ENCODE measurements at regions not wholly inside any gene's neighbourhood (a gene's known extent, or its start where the extent isn't known, plus 50 kb on each side); places are given as distances from the start of the nearest gene placed in this dataset.
A peak's percentile ranks its signal among the peaks of the same experiment; 100 is the strongest.
"Not testable (repeated sequence)": the region's sequence is repeated elsewhere in the genome, so short reads cannot be mapped to it uniquely, and the experiment has no call there.

GRCh38 chr10:133011882-133012281 is 69.5 kb upstream of the CFAP46 start:
- Histone ChIP-seq H3K79me2 (ENCODE audit: insufficient read depth, low read length) (peaks cover 7% of the 10 kb centered on the region), H3K9ac (ENCODE audit: insufficient read depth, low read length, poor library complexity, severe bottlenecking) (no peak overlapping the region), H3K4me1 (ENCODE audit: control insufficient read depth in 1 of 2, insufficient read depth in 2 of 2, low read length in 2 of 2) (peaks cover 57 to 74% of the 10 kb centered on the region in 2 donors), H3K27ac (ENCODE audit: low read depth in 1 of 2, low read length in 2 of 2) (peak overlapping the region; percentile 22 to 97), H3K9me3 (replicated peaks in 1 of 2; ENCODE audit: control insufficient read depth in 1 of 2, insufficient read depth in 1 of 2, low read length in 2 of 2) (peaks cover 0 to 5% of the 10 kb centered on the region in 2 donors), H4K20me1 (ENCODE audit: insufficient read depth, low read length) (no peaks in the 10 kb centered on the region), H3K27me3 (ENCODE audit: control insufficient read depth in 2 of 2, insufficient read depth in 2 of 2, low read length in 2 of 2) (no peaks in the 10 kb centered on the region), H2AFZ (ENCODE audit: insufficient read depth, low read depth, low read length, poor library complexity, severe bottlenecking) (no peak overlapping the region), H3K4me2 (replicated peaks; ENCODE audit: extremely low read depth, low read length, poor library complexity, severe bottlenecking) (peak overlapping the region; percentile 37), H3K36me3 (replicated peaks in 1 of 2; ENCODE audit: control insufficient read depth in 1 of 2, insufficient read depth in 2 of 2, low read length in 2 of 2) (peaks cover 0 to 12% of the 10 kb centered on the region in 2 donors), H3K4me3 (replicated peaks in 1 of 3; ENCODE audit: low read depth in 2 of 3, low read length in 3 of 3) (no peak overlapping the region)
- Mint-ChIP-seq H3K36me3 (peaks cover 0 to 6% of the 10 kb centered on the region in 2 donors), H3K4me1 (peaks cover 41% of the 10 kb centered on the region), H3K27ac (no peak overlapping the region), H3K4me3 (no peak overlapping the region), H3K9me3 (peaks cover 0 to 4% (median 2%) of the 10 kb centered on the region in 7 donors), H3K27me3 (ENCODE audit: low read depth in 3 of 3) (peaks cover 0 to 6% (median 2%) of the 10 kb centered on the region in 3 donors)
- no peak for DNase-seq
- no peak for TF ChIP-seq CTCF (IDR thresholded peaks at IDR 0.05)
- intact Hi-C loops (cut with micrococcal nuclease) = loop anchor here (5.0 to 10.0 kb wide), 2 partner anchors 233 to 245 kb away; no protein-coding TSS in a partner anchor
- 97% methylated on average over 10 of the region's 10 CpGs for WGBS (ENCODE audit: insufficient coverage)

- H3K27ac Mint-ChIP-seq; H3K4me3 Mint-ChIP-seq; H4K20me1 ChIP-seq (ENCODE audit: insufficient read depth, low read length); H3K27me3 Mint-ChIP-seq (ENCODE audit: low read depth in 3 of 3); H3K4me3 ChIP-seq (replicated peaks in 1 of 3; ENCODE audit: low read depth in 2 of 3, low read length in 3 of 3); H3K79me2 ChIP-seq (ENCODE audit: insufficient read depth, low read length); H3K4me2 ChIP-seq (replicated peaks; ENCODE audit: extremely low read depth, low read length, poor library complexity, severe bottlenecking); H3K9ac ChIP-seq (ENCODE audit: insufficient read depth, low read length, poor library complexity, severe bottlenecking); H3K27me3 ChIP-seq (ENCODE audit: control insufficient read depth in 2 of 2, insufficient read depth in 2 of 2, low read length in 2 of 2); DNase-seq; H3K36me3 Mint-ChIP-seq; H3K9me3 Mint-ChIP-seq; H3K9me3 ChIP-seq (replicated peaks in 1 of 2; ENCODE audit: control insufficient read depth in 1 of 2, insufficient read depth in 1 of 2, low read length in 2 of 2); H2AFZ ChIP-seq (ENCODE audit: insufficient read depth, low read depth, low read length, poor library complexity, severe bottlenecking): not testable (repeated sequence)
- peaks cover 43% of the 10 kb centered on the region for H3K4me1 Mint-ChIP-seq
- intact Hi-C loops (cut with micrococcal nuclease) = loop anchor here (5.0 to 10.0 kb wide), 2 partner anchors 233 to 246 kb away; no protein-coding TSS in a partner anchor
- 97% methylated on average over 5 of the region's 9 CpGs for WGBS (ENCODE audit: insufficient coverage)
- Histone ChIP-seq H3K36me3 (replicated peaks in 1 of 2; ENCODE audit: control insufficient read depth in 1 of 2, insufficient read depth in 2 of 2, low read length in 2 of 2) (peaks cover 0 to 12% of the 10 kb centered on the region in 2 donors), H3K4me1 (ENCODE audit: control insufficient read depth in 1 of 2, insufficient read depth in 2 of 2, low read length in 2 of 2) (peaks cover 57 to 74% of the 10 kb centered on the region in 2 donors), H3K27ac (ENCODE audit: low read depth in 1 of 2, low read length in 2 of 2) (peak overlapping the region; percentile 22 to 97)
Measured at GRCh38 chr10:133011393-133011792, 69.0 kb upstream of the CFAP46 start.

- H3K36me3 Mint-ChIP-seq; H3K9me3 Mint-ChIP-seq; H3K27me3 ChIP-seq (ENCODE audit: control insufficient read depth in 2 of 2, insufficient read depth in 2 of 2, low read length in 2 of 2); H3K9ac ChIP-seq (ENCODE audit: insufficient read depth, low read length, poor library complexity, severe bottlenecking); H3K9me3 ChIP-seq (replicated peaks in 1 of 2; ENCODE audit: control insufficient read depth in 1 of 2, insufficient read depth in 1 of 2, low read length in 2 of 2); H2AFZ ChIP-seq (ENCODE audit: insufficient read depth, low read depth, low read length, poor library complexity, severe bottlenecking); H4K20me1 ChIP-seq (ENCODE audit: insufficient read depth, low read length); DNase-seq; H3K4me3 Mint-ChIP-seq; H3K79me2 ChIP-seq (ENCODE audit: insufficient read depth, low read length); H3K27ac Mint-ChIP-seq; H3K27me3 Mint-ChIP-seq (ENCODE audit: low read depth in 3 of 3): not testable (repeated sequence)
- peaks cover 0 to 10% of the 10 kb centered on the region in 2 donors for H3K36me3 ChIP-seq (replicated peaks in 1 of 2; ENCODE audit: control insufficient read depth in 1 of 2, insufficient read depth in 2 of 2, low read length in 2 of 2)
- peaks cover 43% of the 10 kb centered on the region for H3K4me1 Mint-ChIP-seq
- intact Hi-C loops (cut with micrococcal nuclease) = loop anchor here (5.0 to 10.0 kb wide), 2 partner anchors 234 to 246 kb away; no protein-coding TSS in a partner anchor
- 98% methylated on average over 6 of the region's 6 CpGs for whole genome bisulfite sequencing (ENCODE audit: insufficient coverage)
- peak overlapping the region in 1 of 3 experiments; percentile 60 for H3K4me3 ChIP-seq (replicated peaks in 1 of 3; ENCODE audit: low read depth in 2 of 3, low read length in 3 of 3)
- H3K4me2 ChIP-seq (replicated peaks; ENCODE audit: extremely low read depth, low read length, poor library complexity, severe bottlenecking) = peak overlapping the region; percentile 69
- H3K27ac ChIP-seq (ENCODE audit: low read depth in 1 of 2, low read length in 2 of 2) = peak overlapping the region; percentile 94 to 97
- H3K4me1 ChIP-seq (ENCODE audit: control insufficient read depth in 1 of 2, insufficient read depth in 2 of 2, low read length in 2 of 2) = peaks cover 57 to 74% of the 10 kb centered on the region in 2 donors
Measured at GRCh38 chr10:133010843-133011179, 68.4 kb upstream of the CFAP46 start.

Data from CD14-positive monocyte (primary cell).